PC-3 (cell line): ENCODE measurements at regions not wholly inside any gene's neighbourhood (a gene's known extent, or its start where the extent isn't known, plus 50 kb on each side); places are given as distances from the start of the nearest gene placed in this dataset.

Experiments
- CTCF ChIP-seq: fragments of 300-600 bp; sonication (generic); conservative IDR thresholded peaks from 2 replicates; pipeline ENCODE4 v1.5.1; 2017; ENCODE audit warnings: antibody characterized with exemption, low read depth, mild to moderate bottlenecking, low read length
- EZH2 ChIP-seq: fragments of 300-600 bp; sonication (generic); IDR thresholded peaks from one replicate; pipeline ENCODE4 v1.6.1; 2017; ENCODE audit warnings: antibody characterized with exemption, mild to moderate bottlenecking, low read length; ENCODE audit not compliant: unreplicated experiment
- EZH2phosphoT487 ChIP-seq: fragments of 300-600 bp; sonication (generic); IDR thresholded peaks from 2 replicates; pipeline ENCODE4 v1.6.1; 2018; ENCODE audit warnings: mild to moderate bottlenecking, antibody characterized with exemption, low read length, borderline replicate concordance

DNA sequence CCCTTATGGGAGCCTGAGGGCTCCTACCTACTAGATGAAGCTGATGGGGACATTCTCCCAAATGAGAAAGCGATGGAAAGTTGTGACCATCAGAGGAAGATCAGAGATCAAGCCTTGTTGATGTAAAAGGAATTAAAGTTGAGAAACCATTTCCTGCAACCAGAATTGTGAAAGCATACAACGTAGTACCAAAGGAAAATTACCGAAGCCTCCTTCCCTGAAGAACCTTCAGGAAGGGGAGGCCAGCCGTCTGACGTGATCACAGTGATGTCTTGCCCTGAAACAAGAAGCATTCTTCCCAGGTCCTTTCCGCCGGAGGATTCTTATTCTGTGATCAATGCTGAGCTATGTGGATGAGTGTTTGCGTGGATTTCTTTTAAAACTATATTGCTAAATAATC lies 211.6 kb upstream of the TNP1 start:
- TF ChIP-seq CTCF (no peak), EZH2 (no peak), EZH2phosphoT487 (no peak)
